GM18517 (cell line): ENCODE measurements at regions not wholly inside any gene's neighbourhood (a gene's known extent, or its start where the extent isn't known, plus 50 kb on each side); places are given as distances from the start of the nearest gene placed in this dataset.

ENCODE experiments used
- ATAC-seq: cut with Tn5 transposase; IDR thresholded peaks from one replicate; pipeline ENCODE4 v1.9.1; 2021; ENCODE audit warnings: mild to moderate bottlenecking, moderate library complexity; ENCODE audit not compliant: unreplicated experiment

DNA sequence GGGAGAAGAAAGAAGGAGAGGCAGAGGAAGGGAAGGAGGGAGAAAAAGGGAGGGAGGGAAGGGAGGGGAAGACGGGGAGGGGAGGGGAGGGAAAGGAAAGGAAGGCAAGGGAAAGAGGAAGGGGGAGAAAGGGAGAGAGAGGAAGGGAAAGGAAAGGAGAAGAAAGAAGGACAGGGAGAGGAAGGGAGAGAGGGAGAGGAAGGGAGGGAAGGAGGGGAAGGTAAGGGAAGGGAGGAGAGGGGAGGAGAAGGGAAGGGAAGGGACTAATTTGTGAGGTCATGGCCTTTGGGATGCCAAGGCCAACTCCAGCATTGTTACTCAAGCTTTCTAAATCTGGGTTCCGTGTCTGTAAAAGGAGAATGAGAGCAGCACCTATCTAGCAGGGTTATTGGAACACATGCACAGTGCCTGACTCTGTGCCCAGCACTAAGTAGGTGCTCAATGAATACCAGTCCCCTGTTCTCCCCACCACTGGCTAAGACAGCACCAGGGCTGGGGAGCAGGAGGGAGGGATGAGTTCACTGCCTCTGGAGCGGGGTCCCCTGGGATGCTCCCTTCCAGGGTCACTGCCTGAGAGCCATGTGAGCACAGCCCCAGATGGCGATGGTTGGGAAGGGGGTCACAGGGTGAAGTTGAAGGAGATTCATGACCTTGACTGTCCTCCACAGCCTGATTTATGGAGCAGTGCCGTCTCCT lies 560.1 kb upstream of the TBX3 start:
- ATAC-seq = no peak

GRCh38 chr12:115240251-115240650 lies 556.3 kb upstream of the TBX3 start:
- ATAC-seq = no peak

DNA sequence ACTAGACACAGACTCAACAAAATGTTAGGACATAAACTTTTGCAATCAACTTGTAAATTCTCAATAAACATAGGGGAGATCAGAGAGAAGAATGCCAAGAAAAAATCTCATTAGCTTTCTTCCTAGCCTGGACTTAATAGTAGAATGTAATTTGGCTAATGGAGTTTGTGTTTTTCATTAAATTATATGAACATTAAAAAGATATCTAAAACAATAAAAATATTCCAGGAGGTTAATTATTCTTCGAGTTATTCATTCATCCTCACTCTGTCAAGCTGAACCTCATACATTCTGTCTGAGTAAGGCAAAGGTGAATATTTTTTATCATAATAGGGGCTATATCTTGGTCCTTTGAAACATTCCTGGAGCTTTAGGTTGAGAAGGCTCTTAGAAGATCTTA lies 551.9 kb upstream of the TBX3 start:
- ATAC-seq = no peak

DNA sequence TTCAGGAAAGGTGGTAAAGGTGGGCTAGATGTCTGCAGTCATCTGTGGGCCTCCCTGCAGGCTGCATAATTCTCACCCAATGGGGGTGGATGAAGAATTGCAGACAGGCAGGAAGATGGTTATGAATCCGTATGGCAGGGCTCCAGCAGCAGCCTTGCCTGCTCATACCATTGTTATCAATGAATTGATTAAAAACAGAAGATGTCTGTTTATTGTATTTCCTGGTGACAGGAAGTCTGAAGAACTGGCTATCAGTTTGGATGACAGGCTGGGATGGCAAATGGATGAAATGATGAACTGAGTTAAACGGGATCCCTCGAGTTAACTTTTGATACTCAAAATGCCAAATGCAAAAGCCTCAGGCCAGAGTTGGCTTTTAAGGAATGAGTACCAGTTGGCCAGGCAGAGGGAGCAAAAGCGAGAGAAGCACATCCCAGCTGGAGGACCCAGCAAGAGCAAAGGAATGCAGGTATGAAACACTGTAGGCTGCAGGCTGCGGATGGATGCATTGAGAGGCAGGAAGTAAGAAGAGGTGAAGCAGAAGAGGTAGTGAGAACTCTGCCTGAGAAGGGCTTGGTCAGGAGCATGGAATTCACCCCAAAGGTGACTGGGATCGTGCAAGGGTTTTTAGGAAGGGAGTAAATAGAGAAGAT lies 550.0 kb upstream of the TBX3 start:
- ATAC-seq = no peak

- ATAC-seq = no peak
Measured at GRCh38 chr12:115232455-115233156, 548.6 kb upstream of the TBX3 start.

DNA sequence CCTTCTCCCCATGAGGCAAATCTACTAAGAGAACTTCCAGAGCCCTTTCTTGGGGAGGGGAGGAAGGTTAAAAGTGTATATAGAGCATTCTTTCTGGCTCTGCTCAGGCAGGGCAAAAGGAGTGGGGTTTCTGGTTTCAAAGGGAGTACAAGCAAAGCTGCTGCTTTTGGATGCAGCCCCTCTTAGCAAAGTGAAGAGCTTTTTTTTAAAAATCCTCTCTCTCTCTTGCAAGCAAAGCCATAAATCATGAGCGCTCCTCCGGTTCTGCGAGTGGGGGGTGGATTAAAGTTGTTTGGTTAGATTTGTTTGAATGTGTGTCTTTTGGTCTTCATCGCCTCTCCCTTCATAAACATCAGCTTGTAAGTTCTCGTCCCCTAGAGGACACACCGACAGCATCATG lies 546.6 kb upstream of the TBX3 start:
- no peak for ATAC-seq

- ATAC-seq = no peak
Measured at GRCh38 chr12:115229517-115229916, 545.5 kb upstream of the TBX3 start.

DNA sequence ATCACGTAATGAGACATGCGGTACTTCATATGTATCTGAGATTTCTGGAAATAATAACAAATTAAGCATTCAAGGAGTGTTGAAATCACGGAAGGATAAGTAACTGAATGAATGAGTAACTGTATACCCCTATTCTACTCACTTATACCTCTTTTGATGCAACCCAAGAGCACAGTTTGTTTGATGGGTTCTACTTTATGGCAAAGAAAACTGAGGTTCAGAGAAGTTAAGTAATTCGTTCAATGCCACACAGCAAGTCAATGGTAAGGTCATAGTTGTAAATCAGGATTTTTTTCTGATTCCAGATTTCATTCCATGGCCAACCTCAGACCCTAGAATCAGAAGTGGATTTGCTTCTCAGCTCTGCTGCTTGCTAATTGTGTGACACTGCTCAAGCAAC lies 544.5 kb upstream of the TBX3 start:
- no peak for ATAC-seq

GRCh38 chr12:115227137-115227615 lies 543.2 kb upstream of the TBX3 start:
- no peak for ATAC-seq

- ATAC-seq = no peak
Measured at GRCh38 chr12:115225845-115226244, 541.9 kb upstream of the TBX3 start.

- ATAC-seq = no peak
Measured at GRCh38 chr12:115223991-115224390, 540.0 kb upstream of the TBX3 start.

GRCh38 chr12:115223322-115223721 lies 539.3 kb upstream of the TBX3 start:
- ATAC-seq = no peak

GRCh38 chr12:115222220-115222619 lies 538.2 kb upstream of the TBX3 start:
- ATAC-seq = no peak

- no peak for ATAC-seq
Measured at GRCh38 chr12:115216301-115216700, 532.3 kb upstream of the TBX3 start.

DNA sequence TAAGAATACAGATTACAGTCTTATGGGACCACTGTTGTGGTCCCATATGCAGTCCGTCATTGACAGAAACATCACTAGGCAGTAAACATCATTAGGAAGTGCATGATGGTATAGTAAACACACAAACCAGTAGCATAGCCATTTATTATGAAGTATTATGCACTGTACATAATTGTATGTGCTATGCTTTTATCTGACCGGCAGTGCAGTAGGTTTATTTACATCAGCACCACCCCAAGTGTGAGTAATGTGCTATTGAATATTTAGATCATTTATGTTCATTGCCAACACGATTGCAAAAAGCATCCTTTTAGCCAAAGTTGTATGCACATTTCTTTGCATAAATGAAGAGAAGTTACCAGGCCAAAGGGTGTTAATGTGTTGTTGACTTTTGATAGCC lies 531.6 kb upstream of the TBX3 start:
- ATAC-seq = no peak

DNA sequence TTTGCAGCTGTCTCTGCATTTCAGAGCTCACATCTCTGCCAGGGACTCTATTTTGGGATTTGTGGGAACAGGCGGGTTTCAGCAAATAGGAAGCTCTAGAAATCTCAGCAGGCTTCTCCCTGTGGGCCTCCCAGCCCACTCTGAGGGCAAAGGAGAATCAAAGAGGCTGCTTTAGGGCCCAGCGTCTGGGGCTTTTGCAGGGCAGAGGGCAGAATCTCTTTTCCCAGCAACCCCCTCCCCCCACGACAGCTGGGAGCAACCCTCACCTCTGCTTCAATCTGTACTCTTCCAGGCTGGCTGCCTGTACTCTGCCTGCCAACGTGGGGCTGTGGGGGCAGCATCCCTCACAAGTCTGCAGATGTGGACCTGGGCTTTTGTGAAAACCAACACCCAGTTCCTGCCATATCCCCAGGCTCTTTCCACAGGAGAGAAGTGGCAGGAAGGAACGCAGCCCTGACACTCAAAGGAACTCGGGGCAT lies 529.6 kb upstream of the TBX3 start:
- no peak for ATAC-seq

- ATAC-seq = no peak
Measured at GRCh38 chr12:115213118-115213517, 529.1 kb upstream of the TBX3 start.

GRCh38 chr12:115212356-115212755 lies 528.4 kb upstream of the TBX3 start:
- ATAC-seq = no peak

GRCh38 chr12:115210533-115211252 lies 526.7 kb upstream of the TBX3 start:
- no peak for ATAC-seq

DNA sequence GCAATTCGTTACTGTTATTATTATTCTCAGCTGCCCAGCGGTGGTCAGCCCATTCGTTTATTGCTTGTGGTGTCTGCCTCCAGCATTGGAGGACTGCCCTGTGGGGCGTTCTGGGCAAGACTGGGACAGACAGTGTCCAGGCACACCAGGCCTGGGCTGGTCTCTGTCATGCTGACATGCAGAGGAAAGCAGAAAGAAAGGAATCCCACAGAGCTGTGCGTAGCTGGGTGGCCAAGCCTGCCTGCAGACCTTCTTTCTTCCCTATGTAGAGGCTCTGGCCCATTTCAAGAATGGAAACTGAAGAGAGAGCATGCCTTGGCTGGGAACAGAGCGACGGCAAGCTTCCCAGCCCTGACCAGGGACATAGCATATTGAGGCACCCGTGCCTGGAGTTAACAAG lies 525.3 kb upstream of the TBX3 start:
- no peak for ATAC-seq

- no peak for ATAC-seq
Measured at GRCh38 chr12:115208098-115208497, 524.1 kb upstream of the TBX3 start.
